HL-60 (cell line): ENCODE measurements at regions not wholly inside any gene's neighbourhood (a gene's known extent, or its start where the extent isn't known, plus 50 kb on each side); places are given as distances from the start of the nearest gene placed in this dataset.

ENCODE experiments used
- CTCF ChIP-seq: IDR thresholded peaks from one replicate; pipeline ENCODE4 v1.5.1; 2011; ENCODE audit warnings: low read length, control low read depth, inconsistent platforms; ENCODE audit not compliant: insufficient read depth
- POLR2AphosphoS5 ChIP-seq: IDR thresholded peaks from 2 replicates; pipeline ENCODE4 v1.6.1; 2012; ENCODE audit warnings: low read depth

- TF ChIP-seq CTCF (no peak), POLR2AphosphoS5 (no peak)
Measured at GRCh38 chr18:73880387-73880786, 267.2 kb downstream of the FBXO15 start.
